ENCODE measurements at regions not wholly inside any gene's neighbourhood (a gene's known extent, or its start where the extent isn't known, plus 50 kb on each side); places are given as distances from the start of the nearest gene placed in this dataset.
"Not testable (repeated sequence)": the region's sequence is repeated elsewhere in the genome, so short reads cannot be mapped to it uniquely, and the experiment has no call there.

DNA sequence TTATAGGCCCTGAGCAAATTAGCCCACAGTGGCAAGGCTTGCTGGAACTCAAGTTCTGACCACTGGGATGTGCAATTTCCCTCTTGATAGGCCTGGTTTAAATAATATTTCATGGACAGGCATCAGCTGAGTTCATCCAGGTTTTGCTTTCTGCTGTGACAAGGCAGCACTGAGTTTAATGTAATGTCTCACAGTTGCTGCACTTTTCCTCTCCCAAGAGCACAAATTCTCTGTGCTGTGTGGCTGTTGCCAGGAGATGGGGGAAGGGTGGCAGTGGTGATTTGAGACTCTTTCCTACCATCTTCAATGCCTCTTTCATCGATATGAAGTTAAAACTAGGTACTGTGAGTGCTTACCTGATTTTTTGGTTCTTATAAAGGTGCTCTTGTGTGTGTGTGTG is 272.8 kb upstream of the STXBP6 start:
- TF ChIP-seq POLR2A (IDR thresholded peaks at IDR 0.05; ENCODE audit: low read depth) = no peak
- Histone ChIP-seq H3K27ac (replicated peaks in 1 of 4) (no peak overlapping the region), H3K4me1 (no peaks in the 10 kb centered on the region), H3K9me3 (no peaks in the 10 kb centered on the region), H3K36me3 (no peaks in the 10 kb centered on the region), H3K4me3 (no peak overlapping the region), H3K27me3 (no peaks in the 10 kb centered on the region)
- WGBS = 46% methylated on average over 1 of the region's 1 CpG
- intact Hi-C loops (cut with DNase I) = no loop called here
- no peak for DNase-seq (ENCODE audit: extremely low spot score)

DNA sequence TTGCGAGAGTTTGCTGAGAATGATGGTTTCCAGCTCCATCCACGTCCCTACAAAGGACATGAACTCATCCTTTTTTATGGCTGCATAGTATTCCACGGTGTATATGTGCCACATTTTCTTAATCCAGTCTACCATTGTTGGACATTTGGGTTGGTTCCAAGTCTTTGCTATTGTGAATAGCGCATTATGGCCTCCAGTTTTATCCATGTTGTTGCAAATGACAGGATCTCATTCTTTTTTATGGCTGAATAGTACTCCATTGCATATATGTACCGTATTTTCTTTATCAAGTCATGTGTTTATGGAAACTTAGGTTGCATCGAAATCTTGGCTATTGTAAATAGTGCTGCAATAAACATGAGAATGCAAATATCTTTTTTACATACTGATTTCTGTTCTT is 266.1 kb upstream of the STXBP6 start:
- H3K27me3 ChIP-seq; H3K36me3 ChIP-seq; H3K4me1 ChIP-seq; H3K4me3 ChIP-seq; intact Hi-C loops (cut with DNase I); DNase-seq (ENCODE audit: extremely low spot score); H3K9me3 ChIP-seq; H3K27ac ChIP-seq (replicated peaks in 1 of 4): not testable (repeated sequence)
- WGBS = 68% methylated on average over 5 of the region's 6 CpGs

DNA sequence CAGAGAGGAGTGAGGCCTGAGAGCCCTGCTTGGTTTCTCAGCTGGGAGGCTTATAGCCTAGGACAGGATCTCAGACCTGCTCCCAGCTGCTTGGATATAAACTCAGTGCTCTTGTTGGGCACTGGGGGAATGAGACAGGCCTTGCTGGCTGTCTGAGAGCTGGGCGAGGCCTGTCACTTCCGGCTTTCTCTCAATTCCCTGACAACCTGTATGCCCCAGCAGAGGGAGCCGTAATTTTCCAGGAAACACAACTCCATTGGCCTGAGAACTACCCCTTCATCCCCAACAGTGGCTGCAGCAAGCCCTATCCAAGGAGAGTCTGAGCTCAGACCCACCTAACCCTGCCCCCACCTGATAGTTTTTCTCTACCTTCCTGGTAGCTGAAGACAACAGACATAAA is 258.3 kb upstream of the STXBP6 start:
- H3K4me1 ChIP-seq = no peaks in the 10 kb centered on the region
- TF ChIP-seq POLR2A (IDR thresholded peaks at IDR 0.05; ENCODE audit: low read depth) = no peak
- no peak for TF ChIP-seq EP300 (IDR thresholded peaks at IDR 0.05)
- no peak for TF ChIP-seq CTCF (IDR thresholded peaks at IDR 0.05)
- no peak for TF ChIP-seq POLR2AphosphoS5 (IDR thresholded peaks at IDR 0.05)
- H3K4me3 ChIP-seq = no peak overlapping the region
- no peak for DNase-seq (ENCODE audit: extremely low spot score)
- H3K36me3 ChIP-seq = no peaks in the 10 kb centered on the region
- intact Hi-C loops (cut with DNase I) = no loop called here
- H3K27ac ChIP-seq (replicated peaks in 1 of 4) = no peak overlapping the region
- H3K27me3 ChIP-seq = no peaks in the 10 kb centered on the region
- no peaks in the 10 kb centered on the region for H3K9me3 ChIP-seq
- 69% methylated on average over 3 of the region's 3 CpGs for WGBS

DNA sequence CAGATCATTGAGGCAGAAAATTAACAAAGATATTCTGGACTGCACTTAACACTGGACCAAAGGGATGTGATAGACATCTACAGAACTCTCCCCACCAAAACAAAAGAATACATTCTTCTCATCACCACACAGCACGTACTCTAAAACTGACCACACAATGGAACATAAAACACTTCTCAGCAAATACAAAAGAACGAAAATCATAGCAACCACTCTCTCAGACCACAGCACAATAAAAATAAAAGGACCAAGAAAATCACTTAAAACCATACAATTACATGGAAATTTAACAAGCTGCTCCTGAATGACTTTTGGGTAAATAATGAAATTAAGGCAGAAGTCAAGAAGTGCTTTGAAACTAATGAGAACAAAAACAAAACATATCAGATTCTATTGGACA is 254.0 kb upstream of the STXBP6 start:
- intact Hi-C loops (cut with DNase I) = no loop called here

DNA sequence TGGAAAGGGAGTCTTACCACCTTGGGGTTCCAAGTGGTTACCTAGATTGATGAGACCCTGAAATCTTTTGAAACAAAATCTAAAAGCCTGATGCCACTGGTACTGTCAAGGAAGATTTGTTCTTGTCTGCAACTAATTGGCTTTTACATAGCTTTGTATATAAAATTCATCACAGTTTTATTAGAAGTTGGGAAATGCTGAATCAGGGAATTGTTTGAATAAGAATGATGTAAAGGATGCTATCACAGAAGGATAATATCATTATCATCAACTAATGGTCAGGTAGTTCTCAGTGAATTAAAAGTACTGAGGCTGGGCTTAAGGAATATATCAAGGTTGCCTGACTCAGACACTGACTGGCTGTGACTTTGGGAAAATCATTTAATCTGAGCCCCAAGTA is 248.3 kb upstream of the STXBP6 start:
- Histone ChIP-seq H3K27ac (replicated peaks in 1 of 4) (no peak overlapping the region), H3K4me1 (no peaks in the 10 kb centered on the region), H3K27me3 (no peaks in the 10 kb centered on the region), H3K9me3 (no peaks in the 10 kb centered on the region), H3K4me3 (no peak overlapping the region), H3K36me3 (no peaks in the 10 kb centered on the region)
- DNase-seq (ENCODE audit: extremely low spot score) = no peak
- TF ChIP-seq CTCF (IDR thresholded peaks at IDR 0.05) (no peak), POLR2A (IDR thresholded peaks at IDR 0.05; ENCODE audit: low read depth) (no peak), POLR2AphosphoS5 (IDR thresholded peaks at IDR 0.05) (no peak), EP300 (IDR thresholded peaks at IDR 0.05) (no peak)
- intact Hi-C loops (cut with DNase I) = no loop called here

More for the DNA sequence above, 254.0 kb upstream of the STXBP6 start:
- no peaks in the 10 kb centered on the region for H3K9me3 ChIP-seq
- H3K4me1 ChIP-seq = no peaks in the 10 kb centered on the region
- H3K27ac ChIP-seq (replicated peaks in 1 of 4) = no peak overlapping the region
- DNase-seq (ENCODE audit: extremely low spot score) = no peak
- WGBS = 72% methylated on average over 2 of the region's 2 CpGs
- TF ChIP-seq CTCF (IDR thresholded peaks at IDR 0.05) = no peak
- no peak for TF ChIP-seq EP300 (IDR thresholded peaks at IDR 0.05)
- TF ChIP-seq POLR2A (IDR thresholded peaks at IDR 0.05; ENCODE audit: low read depth) = no peak
- TF ChIP-seq POLR2AphosphoS5 (IDR thresholded peaks at IDR 0.05) = no peak
- H3K27me3 ChIP-seq = no peaks in the 10 kb centered on the region
- no peak overlapping the region for H3K4me3 ChIP-seq
- H3K36me3 ChIP-seq = no peaks in the 10 kb centered on the region

DNA sequence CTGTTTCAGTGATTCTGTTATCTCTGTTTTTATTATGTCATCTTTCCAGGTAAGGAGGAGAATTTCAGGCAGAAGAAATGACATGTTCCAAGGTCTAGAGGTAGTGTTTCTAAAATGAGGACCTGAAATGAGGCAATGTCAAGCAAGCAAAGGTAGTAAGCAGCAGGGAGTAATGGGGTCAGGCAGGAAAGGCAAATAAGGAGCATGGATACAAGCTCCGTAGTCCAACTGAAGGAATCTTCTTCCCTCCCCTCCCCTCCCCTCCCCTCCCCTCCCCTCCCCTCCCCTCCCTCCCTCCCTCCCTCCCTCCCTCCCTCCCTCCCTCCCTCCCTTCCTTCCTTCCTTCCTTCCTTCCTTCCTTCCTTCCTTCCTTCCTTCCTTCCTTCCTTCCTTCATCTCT is 240.2 kb upstream of the STXBP6 start:
- H3K4me3 ChIP-seq; H3K27ac ChIP-seq (replicated peaks in 1 of 4); H3K27me3 ChIP-seq; intact Hi-C loops (cut with DNase I); DNase-seq (ENCODE audit: extremely low spot score); H3K36me3 ChIP-seq; H3K4me1 ChIP-seq: not testable (repeated sequence)
- H3K9me3 ChIP-seq = peaks cover 0 to 12% (median 11%) of the 10 kb centered on the region in 4 donors
- WGBS = 73% methylated on average over 1 of the region's 1 CpG

Data from esophagus muscularis mucosa (tissue), 4 donors.